ENCODE measurements at regions not wholly inside any gene's neighbourhood (a gene's known extent, or its start where the extent isn't known, plus 50 kb on each side); places are given as distances from the start of the nearest gene placed in this dataset.

DNA sequence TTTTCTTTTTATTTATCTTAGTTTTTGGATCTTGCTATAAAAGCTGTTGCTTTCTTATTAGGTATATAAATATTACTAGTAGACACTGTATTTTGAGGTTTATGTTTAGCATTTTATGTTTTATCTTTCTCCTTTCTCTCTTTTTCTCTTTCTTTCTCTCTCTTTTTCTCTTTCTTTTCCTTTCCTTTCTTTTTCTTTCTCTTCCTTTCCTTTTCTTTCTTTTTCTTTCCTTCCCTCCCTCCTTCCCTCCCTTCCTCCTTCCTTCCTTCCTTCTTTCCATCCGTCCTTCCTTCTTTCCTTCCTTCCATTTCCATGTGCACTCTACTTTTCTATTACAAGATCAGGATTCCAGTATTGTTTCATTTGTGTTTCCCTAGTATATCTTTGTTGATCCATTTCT, 814.8 kb downstream of the KCNJ3 start:
- Mint-ChIP-seq H3K27me3 (ENCODE audit: insufficient read depth, low read depth, poor library complexity) (no peaks in the 10 kb centered on the region), H3K4me1 (no peaks in the 10 kb centered on the region), H3K27ac (no peak overlapping the region), H3K36me3 (ENCODE audit: low read depth) (no peaks in the 10 kb centered on the region), H3K9me3 (no peaks in the 10 kb centered on the region), H3K4me3 (no peak overlapping the region)
- H3K36me3 ChIP-seq (ENCODE audit: insufficient read depth): no peaks in the 10 kb centered on the region
- no peaks in the 10 kb centered on the region for H4K20me1 ChIP-seq (replicated peaks; ENCODE audit: insufficient read depth)
- no peak overlapping the region for H3K27ac ChIP-seq (ENCODE audit: low read depth)
- H3K27me3 ChIP-seq (ENCODE audit: insufficient read depth): no peaks in the 10 kb centered on the region
- H3F3A ChIP-seq (replicated peaks; ENCODE audit: low read depth): no peaks in the 10 kb centered on the region
- H3K4me2 ChIP-seq: no peak overlapping the region
- no peaks in the 10 kb centered on the region for H3K9me2 ChIP-seq (ENCODE audit: insufficient read depth)
- DNase-seq (ENCODE audit: low spot score): no peak
- H2AFZ ChIP-seq: no peak overlapping the region
- no peak for TF ChIP-seq ZNF331 (CRISPR knock-in tag; IDR thresholded peaks at IDR 0.05; ENCODE audit: low read depth)
- no peak for TF ChIP-seq EZH2 (IDR thresholded peaks at IDR 0.05; ENCODE audit: low read depth, unreplicated experiment)
- no peak for TF ChIP-seq POLR2AphosphoS5 (IDR thresholded peaks at IDR 0.05; ENCODE audit: low read depth)
- no peak for TF ChIP-seq ZNF114 (CRISPR knock-in tag; IDR thresholded peaks at IDR 0.05)
- TF ChIP-seq, protein P1, sequence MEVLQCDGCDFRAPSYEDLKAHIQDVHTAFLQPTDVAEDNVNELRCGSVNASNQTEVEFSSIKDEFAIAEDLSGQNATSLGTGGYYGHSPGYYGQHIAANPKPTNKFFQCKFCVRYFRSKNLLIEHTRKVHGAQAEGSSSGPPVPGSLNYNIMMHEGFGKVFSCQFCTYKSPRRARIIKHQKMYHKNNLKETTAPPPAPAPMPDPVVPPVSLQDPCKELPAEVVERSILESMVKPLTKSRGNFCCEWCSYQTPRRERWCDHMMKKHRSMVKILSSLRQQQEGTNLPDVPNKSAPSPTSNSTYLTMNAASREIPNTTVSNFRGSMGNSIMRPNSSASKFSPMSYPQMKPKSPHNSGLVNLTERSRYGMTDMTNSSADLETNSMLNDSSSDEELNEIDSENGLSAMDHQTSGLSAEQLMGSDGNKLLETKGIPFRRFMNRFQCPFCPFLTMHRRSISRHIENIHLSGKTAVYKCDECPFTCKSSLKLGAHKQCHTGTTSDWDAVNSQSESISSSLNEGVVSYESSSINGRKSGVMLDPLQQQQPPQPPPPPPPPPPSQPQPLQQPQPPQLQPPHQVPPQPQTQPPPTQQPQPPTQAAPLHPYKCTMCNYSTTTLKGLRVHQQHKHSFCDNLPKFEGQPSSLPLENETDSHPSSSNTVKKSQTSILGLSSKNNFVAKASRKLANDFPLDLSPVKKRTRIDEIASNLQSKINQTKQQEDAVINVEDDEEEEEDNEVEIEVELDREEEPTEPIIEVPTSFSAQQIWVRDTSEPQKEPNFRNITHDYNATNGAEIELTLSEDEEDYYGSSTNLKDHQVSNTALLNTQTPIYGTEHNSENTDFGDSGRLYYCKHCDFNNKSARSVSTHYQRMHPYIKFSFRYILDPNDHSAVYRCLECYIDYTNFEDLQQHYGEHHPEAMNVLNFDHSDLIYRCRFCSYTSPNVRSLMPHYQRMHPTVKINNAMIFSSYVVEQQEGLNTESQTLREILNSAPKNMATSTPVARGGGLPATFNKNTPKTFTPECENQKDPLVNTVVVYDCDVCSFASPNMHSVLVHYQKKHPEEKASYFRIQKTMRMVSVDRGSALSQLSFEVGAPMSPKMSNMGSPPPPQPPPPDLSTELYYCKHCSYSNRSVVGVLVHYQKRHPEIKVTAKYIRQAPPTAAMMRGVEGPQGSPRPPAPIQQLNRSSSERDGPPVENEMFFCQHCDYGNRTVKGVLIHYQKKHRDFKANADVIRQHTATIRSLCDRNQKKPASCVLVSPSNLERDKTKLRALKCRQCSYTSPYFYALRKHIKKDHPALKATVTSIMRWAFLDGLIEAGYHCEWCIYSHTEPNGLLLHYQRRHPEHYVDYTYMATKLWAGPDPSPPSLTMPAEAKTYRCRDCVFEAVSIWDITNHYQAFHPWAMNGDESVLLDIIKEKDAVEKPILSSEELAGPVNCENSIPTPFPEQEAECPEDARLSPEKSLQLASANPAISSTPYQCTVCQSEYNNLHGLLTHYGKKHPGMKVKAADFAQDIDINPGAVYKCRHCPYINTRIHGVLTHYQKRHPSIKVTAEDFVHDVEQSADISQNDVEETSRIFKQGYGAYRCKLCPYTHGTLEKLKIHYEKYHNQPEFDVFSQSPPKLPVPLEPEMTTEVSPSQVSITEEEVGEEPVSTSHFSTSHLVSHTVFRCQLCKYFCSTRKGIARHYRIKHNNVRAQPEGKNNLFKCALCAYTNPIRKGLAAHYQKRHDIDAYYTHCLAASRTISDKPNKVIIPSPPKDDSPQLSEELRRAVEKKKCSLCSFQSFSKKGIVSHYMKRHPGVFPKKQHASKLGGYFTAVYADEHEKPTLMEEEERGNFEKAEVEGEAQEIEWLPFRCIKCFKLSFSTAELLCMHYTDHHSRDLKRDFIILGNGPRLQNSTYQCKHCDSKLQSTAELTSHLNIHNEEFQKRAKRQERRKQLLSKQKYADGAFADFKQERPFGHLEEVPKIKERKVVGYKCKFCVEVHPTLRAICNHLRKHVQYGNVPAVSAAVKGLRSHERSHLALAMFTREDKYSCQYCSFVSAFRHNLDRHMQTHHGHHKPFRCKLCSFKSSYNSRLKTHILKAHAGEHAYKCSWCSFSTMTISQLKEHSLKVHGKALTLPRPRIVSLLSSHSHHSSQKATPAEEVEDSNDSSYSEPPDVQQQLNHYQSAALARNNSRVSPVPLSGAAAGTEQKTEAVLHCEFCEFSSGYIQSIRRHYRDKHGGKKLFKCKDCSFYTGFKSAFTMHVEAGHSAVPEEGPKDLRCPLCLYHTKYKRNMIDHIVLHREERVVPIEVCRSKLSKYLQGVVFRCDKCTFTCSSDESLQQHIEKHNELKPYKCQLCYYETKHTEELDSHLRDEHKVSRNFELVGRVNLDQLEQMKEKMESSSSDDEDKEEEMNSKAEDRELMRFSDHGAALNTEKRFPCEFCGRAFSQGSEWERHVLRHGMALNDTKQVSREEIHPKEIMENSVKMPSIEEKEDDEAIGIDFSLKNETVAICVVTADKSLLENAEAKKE (CRISPR knock-in tag; IDR thresholded peaks at IDR 0.05): no peak
- no peak for TF ChIP-seq CREB1 (CRISPR knock-in tag; IDR thresholded peaks at IDR 0.05; ENCODE audit: low read depth)
- TF ChIP-seq, protein P2, sequence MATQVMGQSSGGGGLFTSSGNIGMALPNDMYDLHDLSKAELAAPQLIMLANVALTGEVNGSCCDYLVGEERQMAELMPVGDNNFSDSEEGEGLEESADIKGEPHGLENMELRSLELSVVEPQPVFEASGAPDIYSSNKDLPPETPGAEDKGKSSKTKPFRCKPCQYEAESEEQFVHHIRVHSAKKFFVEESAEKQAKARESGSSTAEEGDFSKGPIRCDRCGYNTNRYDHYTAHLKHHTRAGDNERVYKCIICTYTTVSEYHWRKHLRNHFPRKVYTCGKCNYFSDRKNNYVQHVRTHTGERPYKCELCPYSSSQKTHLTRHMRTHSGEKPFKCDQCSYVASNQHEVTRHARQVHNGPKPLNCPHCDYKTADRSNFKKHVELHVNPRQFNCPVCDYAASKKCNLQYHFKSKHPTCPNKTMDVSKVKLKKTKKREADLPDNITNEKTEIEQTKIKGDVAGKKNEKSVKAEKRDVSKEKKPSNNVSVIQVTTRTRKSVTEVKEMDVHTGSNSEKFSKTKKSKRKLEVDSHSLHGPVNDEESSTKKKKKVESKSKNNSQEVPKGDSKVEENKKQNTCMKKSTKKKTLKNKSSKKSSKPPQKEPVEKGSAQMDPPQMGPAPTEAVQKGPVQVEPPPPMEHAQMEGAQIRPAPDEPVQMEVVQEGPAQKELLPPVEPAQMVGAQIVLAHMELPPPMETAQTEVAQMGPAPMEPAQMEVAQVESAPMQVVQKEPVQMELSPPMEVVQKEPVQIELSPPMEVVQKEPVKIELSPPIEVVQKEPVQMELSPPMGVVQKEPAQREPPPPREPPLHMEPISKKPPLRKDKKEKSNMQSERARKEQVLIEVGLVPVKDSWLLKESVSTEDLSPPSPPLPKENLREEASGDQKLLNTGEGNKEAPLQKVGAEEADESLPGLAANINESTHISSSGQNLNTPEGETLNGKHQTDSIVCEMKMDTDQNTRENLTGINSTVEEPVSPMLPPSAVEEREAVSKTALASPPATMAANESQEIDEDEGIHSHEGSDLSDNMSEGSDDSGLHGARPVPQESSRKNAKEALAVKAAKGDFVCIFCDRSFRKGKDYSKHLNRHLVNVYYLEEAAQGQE (IDR thresholded peaks at IDR 0.05; ENCODE audit: unreplicated experiment): no peak
- TF ChIP-seq EZH2phosphoT487 (IDR thresholded peaks at IDR 0.05; ENCODE audit: unreplicated experiment): no peak
- TF ChIP-seq JUNB (IDR thresholded peaks at IDR 0.05; ENCODE audit: unreplicated experiment): no peak
- TF ChIP-seq, protein P3, sequence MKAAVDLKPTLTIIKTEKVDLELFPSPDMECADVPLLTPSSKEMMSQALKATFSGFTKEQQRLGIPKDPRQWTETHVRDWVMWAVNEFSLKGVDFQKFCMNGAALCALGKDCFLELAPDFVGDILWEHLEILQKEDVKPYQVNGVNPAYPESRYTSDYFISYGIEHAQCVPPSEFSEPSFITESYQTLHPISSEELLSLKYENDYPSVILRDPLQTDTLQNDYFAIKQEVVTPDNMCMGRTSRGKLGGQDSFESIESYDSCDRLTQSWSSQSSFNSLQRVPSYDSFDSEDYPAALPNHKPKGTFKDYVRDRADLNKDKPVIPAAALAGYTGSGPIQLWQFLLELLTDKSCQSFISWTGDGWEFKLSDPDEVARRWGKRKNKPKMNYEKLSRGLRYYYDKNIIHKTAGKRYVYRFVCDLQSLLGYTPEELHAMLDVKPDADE (IDR thresholded peaks at IDR 0.05): no peak
- H3K4me1 ChIP-seq (ENCODE audit: insufficient read depth): no peaks in the 10 kb centered on the region
- no peaks in the 10 kb centered on the region for H3K79me2 ChIP-seq (replicated peaks; ENCODE audit: insufficient read depth)
- H3K4me3 ChIP-seq: no peak overlapping the region
- ATAC-seq: no peak

Measured in GM23338 (cell line).